22Rv1 (cell line): ENCODE measurements at regions not wholly inside any gene's neighbourhood (a gene's known extent, or its start where the extent isn't known, plus 50 kb on each side); places are given as distances from the start of the nearest gene placed in this dataset.

ENCODE experiments used
- H3K27ac ChIP-seq: fragments of 450-650 bp; 2 replicates; pipeline ENCODE4 v1.5.1; 2017
- ZFX ChIP-seq: fragments of 450-650 bp; IDR thresholded peaks from 2 replicates; pipeline ENCODE4 v1.6.1; 2017; ENCODE audit warnings: antibody characterized with exemption, borderline replicate concordance
- TF ChIP-seq, protein P1 (sequence below): fragments of 450-650 bp; IDR thresholded peaks from 2 replicates; pipeline ENCODE4 v1.5.1; 2017; ENCODE audit warnings: mild to moderate bottlenecking

DNA sequence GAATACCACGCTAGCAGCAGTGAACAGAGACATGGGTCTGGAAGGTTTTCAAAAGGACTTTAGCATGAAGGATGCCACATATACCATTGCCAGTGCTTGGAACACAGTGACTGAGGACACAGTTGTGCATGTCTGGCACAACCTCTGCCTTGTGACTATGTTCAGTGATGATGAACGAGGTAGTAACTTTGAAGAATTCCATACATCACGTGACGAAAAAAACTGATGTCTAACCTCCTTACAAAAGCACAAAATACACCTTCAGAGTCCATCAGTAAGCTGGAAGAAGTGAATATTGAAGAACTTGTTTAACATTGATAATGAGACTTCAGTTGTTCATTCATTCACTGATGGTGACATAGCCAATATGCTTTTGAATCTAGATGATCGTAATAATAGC is 594.8 kb upstream of the GRM7 start:
- TF ChIP-seq, protein P1, sequence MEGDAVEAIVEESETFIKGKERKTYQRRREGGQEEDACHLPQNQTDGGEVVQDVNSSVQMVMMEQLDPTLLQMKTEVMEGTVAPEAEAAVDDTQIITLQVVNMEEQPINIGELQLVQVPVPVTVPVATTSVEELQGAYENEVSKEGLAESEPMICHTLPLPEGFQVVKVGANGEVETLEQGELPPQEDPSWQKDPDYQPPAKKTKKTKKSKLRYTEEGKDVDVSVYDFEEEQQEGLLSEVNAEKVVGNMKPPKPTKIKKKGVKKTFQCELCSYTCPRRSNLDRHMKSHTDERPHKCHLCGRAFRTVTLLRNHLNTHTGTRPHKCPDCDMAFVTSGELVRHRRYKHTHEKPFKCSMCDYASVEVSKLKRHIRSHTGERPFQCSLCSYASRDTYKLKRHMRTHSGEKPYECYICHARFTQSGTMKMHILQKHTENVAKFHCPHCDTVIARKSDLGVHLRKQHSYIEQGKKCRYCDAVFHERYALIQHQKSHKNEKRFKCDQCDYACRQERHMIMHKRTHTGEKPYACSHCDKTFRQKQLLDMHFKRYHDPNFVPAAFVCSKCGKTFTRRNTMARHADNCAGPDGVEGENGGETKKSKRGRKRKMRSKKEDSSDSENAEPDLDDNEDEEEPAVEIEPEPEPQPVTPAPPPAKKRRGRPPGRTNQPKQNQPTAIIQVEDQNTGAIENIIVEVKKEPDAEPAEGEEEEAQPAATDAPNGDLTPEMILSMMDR, result no peak
- no peak for TF ChIP-seq ZFX
- no peak overlapping the region for H3K27ac ChIP-seq

DNA sequence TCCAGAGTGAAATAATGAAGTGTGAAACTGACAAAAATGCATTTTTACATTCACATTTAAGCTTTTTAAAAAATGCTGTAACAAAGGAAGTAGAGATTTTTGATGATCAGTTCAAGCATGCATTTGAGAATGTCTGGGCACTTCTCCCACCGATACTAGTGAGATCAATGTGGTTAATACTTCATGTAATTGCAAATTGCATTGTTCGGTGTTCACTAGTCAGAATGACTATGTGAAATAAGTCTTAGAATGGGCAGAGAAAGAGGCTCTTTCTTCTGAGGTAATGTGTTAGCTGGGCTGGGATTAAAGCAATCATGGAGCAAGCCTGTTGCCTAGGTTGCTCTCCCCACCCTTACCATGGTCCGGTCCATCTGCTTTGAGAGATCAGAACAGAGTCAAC is 587.0 kb upstream of the GRM7 start:
- H3K27ac ChIP-seq, result no peak overlapping the region
- no peak for TF ChIP-seq ZFX
- TF ChIP-seq, protein P1, result no peak

DNA sequence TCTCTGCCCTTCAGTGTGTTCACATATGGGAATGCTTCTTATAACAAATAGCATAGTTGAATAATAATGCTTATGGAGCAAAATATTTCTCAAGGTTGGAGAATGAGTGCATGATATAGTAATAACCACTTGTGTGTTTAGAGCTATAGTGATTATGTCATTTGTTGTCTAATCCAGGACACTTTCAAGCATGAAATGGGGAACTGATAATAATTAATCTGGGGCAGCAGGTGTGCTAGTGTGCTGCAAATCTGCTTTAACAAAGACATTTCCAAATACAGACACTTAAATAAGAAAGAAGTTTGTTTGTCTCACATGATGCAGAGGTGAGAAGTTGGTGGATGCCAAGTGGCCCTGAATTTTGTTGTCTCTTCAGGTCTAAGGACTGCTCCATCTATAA is 579.3 kb upstream of the GRM7 start:
- no peak overlapping the region for H3K27ac ChIP-seq

DNA sequence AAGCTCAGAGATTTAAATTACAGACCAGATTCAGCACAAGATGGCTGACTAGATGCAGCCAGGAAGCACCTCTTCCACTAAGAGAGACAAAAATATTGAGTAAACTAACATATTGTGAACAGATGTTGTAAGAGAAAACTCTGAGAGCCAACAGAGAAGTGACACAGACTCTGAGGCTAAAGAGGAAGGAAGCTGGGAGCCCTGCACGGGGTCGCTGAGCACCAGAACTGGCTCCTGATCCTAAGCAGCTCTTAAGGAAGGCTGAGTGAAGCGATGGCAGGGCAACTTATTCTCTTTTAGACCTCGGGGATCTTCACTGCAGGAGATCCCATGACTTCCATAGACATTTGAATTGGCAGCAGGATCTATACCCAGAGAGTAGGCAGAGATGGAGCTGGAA is 578.0 kb upstream of the GRM7 start:
- TF ChIP-seq, protein P1, result no peak
- no peak for TF ChIP-seq ZFX
- no peak overlapping the region for H3K27ac ChIP-seq

More for the DNA sequence above, 579.3 kb upstream of the GRM7 start:
- no peak for TF ChIP-seq ZFX
- TF ChIP-seq, protein P1, result no peak

DNA sequence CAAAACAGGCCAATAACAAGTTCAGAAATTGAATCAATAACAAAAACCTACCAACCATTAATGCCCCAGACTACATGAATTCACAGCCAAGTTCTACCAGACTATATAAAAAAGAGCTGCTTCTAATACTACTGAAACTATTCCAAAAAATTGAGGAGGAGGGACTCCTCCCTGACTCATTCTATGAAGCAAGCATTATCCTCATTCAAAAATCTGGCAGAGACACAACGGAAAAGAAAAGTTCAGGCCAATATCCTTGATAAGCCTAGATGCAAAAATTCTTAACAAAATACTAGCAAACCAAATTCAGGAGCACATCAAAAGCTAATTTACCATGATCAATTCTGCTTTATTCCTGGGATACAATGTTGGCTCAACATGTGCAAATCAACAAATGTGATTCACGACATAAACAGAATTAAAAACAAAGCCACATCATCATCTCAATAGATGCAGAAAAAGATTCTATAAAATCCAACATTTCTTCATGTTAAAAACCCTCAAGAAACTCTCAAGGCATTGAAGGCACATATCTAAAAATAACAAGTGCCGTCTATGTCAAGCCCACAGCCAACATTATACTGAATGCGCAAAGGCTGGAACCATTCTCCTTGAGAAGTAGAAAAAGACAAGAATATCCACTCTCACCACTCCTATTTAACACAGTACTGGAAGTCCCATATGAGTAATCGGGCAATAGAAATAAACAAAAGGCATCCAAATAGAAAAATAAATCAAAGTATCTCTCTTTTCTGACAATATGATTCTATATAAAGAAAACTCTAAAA is 573.6 kb upstream of the GRM7 start:
- no peak overlapping the region for H3K27ac ChIP-seq
- TF ChIP-seq, protein P1, result no peak
- no peak for TF ChIP-seq ZFX

DNA sequence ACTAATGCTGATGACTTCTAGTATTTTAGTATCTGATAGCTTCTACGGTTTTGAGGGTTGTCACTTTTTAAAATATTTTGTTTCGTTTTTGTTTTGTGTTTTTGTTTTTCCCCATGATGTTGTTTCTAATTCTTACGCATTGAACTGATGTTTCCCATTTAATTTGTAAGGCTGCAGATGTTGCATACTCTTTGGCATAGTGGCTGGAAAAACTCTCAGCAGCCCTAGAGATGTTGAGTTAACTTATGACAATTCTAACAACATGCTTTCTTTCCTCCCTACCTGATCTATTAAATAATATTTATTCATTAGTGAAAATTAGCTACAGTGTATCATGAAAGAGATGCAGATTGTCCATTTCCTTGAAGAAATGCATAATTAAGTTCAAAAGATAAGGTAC is 559.3 kb upstream of the GRM7 start:
- TF ChIP-seq, protein P1, result no peak
- no peak overlapping the region for H3K27ac ChIP-seq

DNA sequence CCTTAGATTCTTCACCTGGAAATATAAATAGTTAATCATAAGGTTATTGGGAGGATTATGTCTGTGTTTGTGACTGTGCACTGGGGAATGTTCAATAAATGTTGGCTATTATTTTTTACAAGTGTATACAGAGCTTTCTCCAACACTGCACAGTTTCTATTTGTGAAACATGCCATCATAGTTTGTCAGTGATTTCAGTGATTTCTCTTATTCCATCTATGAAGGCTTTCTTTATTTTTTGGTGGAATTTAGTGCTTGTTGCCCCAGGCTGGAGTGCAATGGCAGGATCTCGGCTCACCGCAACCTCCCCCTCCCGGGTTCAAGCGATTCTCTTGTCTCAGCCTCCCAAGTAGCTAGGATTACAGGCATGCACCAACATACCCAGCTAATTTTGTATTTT is 545.0 kb upstream of the GRM7 start:
- TF ChIP-seq, protein P1, result no peak
- no peak for TF ChIP-seq ZFX
- H3K27ac ChIP-seq, result no peak overlapping the region
